ENCODE measurements at regions not wholly inside any gene's neighbourhood (a gene's known extent, or its start where the extent isn't known, plus 50 kb on each side); places are given as distances from the start of the nearest gene placed in this dataset.

DNA sequence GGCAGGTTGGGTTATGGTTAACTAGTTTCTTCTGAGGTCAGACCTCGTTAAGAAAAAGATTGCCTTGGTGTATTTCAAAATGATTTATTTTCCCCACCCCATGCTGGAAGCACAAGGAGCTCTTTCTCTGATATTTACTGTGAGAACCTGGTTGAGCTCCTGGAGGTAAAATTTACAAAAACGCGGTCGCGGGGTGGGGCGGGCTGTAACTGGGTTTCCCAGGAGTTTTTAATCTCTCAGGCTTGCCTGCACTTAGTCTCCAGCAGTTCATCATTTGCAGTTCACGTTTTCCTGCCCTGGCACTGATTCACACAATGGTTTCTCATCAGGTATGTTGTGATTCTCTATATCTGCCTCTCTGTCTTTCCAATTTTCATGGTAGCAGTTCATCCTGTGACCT, 67.9 kb upstream of the PDE3A start:
- no peak for DNase-seq
- H2BK20ac ChIP-seq (ENCODE audit: low read depth, low read length): no peak overlapping the region
- WGBS, 2 experiments (ENCODE audit: extremely low coverage in 2 of 2, insufficient read length in 1 of 2): 83% methylated on average over 5 of the region's 7 CpGs; no CpG with 5 or more reads in 1 of the 2 experiments
- no peak for TF ChIP-seq RAD21 (IDR thresholded peaks at IDR 0.05; ENCODE audit: low read length)
- no peak for TF ChIP-seq RCOR1 (IDR thresholded peaks at IDR 0.05; ENCODE audit: insufficient replicate concordance, low read length)
- no peak for TF ChIP-seq BHLHE40 (IDR thresholded peaks at IDR 0.05; ENCODE audit: low read depth, low read length)
- no peak for TF ChIP-seq NFE2L2 (IDR thresholded peaks at IDR 0.05; ENCODE audit: low read depth, low read length)
- TF ChIP-seq FOS (IDR thresholded peaks at IDR 0.05; ENCODE audit: low read depth, low read length): no peak
- no peak for TF ChIP-seq POLR2A (IDR thresholded peaks at IDR 0.05; ENCODE audit: low read depth, low read length)
- TF ChIP-seq CHD1 (IDR thresholded peaks at IDR 0.05; ENCODE audit: low read depth, low read length): no peak
- no peak for TF ChIP-seq MAFK (IDR thresholded peaks at IDR 0.05; ENCODE audit: low read depth, low read length)
- no peak for TF ChIP-seq USF2 (IDR thresholded peaks at IDR 0.05; ENCODE audit: low read depth, low read length)
- TF ChIP-seq CEBPB (IDR thresholded peaks at IDR 0.05; ENCODE audit: low read depth, low read length): no peak
- TF ChIP-seq SMC3 (IDR thresholded peaks at IDR 0.05; ENCODE audit: low read depth, low read length): no peak
- TF ChIP-seq RFX5 (IDR thresholded peaks at IDR 0.05; ENCODE audit: low read depth, low read length): no peak
- TF ChIP-seq, protein P1, sequence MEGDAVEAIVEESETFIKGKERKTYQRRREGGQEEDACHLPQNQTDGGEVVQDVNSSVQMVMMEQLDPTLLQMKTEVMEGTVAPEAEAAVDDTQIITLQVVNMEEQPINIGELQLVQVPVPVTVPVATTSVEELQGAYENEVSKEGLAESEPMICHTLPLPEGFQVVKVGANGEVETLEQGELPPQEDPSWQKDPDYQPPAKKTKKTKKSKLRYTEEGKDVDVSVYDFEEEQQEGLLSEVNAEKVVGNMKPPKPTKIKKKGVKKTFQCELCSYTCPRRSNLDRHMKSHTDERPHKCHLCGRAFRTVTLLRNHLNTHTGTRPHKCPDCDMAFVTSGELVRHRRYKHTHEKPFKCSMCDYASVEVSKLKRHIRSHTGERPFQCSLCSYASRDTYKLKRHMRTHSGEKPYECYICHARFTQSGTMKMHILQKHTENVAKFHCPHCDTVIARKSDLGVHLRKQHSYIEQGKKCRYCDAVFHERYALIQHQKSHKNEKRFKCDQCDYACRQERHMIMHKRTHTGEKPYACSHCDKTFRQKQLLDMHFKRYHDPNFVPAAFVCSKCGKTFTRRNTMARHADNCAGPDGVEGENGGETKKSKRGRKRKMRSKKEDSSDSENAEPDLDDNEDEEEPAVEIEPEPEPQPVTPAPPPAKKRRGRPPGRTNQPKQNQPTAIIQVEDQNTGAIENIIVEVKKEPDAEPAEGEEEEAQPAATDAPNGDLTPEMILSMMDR (conservative IDR thresholded peaks at IDR 0.05; ENCODE audit: low read depth, low read length): no peak
- TF ChIP-seq MAZ (IDR thresholded peaks at IDR 0.05; ENCODE audit: borderline replicate concordance, low read depth, low read length): no peak
- no peak overlapping the region for H3K4me2 ChIP-seq (ENCODE audit: low read depth, low read length)
- no peak overlapping the region for H3K56ac ChIP-seq (ENCODE audit: extremely low read depth, insufficient read depth, low read length)
- H3K4me1 ChIP-seq (ENCODE audit: control insufficient read depth, insufficient read depth, low read length): no peaks in the 10 kb centered on the region
- POLR2A ChIA-PET (ENCODE audit: unreplicated experiment): no interaction called here
- H3K4ac ChIP-seq (ENCODE audit: low read depth, low read length): no peak overlapping the region
- H4K8ac ChIP-seq (ENCODE audit: low read depth in 2 of 2, low read length in 2 of 2): no peak overlapping the region
- H4K5ac ChIP-seq (ENCODE audit: low read depth, low read length): no peak overlapping the region
- no peak overlapping the region for H3K9ac ChIP-seq (ENCODE audit: low read depth, low read length)
- H3K36me3 ChIP-seq (ENCODE audit: control insufficient read depth, insufficient read depth, low read length): no peaks in the 10 kb centered on the region
- H2BK15ac ChIP-seq (ENCODE audit: low read depth, low read length): no peak overlapping the region
- BruUV-seq (replicated peaks): no TSS peak
- H3K27me3 ChIP-seq (ENCODE audit: control insufficient read depth, insufficient read depth, low read length): peaks cover 2% of the 10 kb centered on the region; the same call in 1 of the 2 replicates
- no peak overlapping the region for H2AK9ac ChIP-seq (replicated peaks; ENCODE audit: low read depth, low read length, poor library complexity)
- peaks cover 2% of the 10 kb centered on the region for H3K9me3 ChIP-seq (ENCODE audit: control insufficient read depth, insufficient read depth, low read length)
- no peak overlapping the region for H2AFZ ChIP-seq (replicated peaks; ENCODE audit: low read length, poor library complexity)
- H3K79me1 ChIP-seq (ENCODE audit: low read depth in 1 of 2, low read length in 2 of 2): no peaks in the 10 kb centered on the region
- dilution Hi-C loops (cut with HindIII; ENCODE audit: low sequenced_read_pairs, unreplicated experiment) (no loop called here), in situ Hi-C loops (cut with MboI; ENCODE audit: low sequenced_read_pairs) (no loop called here), intact Hi-C loops (cut with micrococcal nuclease) (no loop called here)
- H3K18ac ChIP-seq (ENCODE audit: low read depth, low read length): no peak overlapping the region
- no peak overlapping the region for H3K4me3 ChIP-seq (ENCODE audit: insufficient read depth, low read depth, low read length)
- H3K9me1 ChIP-seq (ENCODE audit: insufficient read depth, low read length): no peaks in the 10 kb centered on the region
- no peak overlapping the region for H4K91ac ChIP-seq (ENCODE audit: insufficient read depth, low read depth, low read length)
- H3K23ac ChIP-seq (ENCODE audit: low read depth, low read length): no peak overlapping the region
- no peak overlapping the region for H2BK120ac ChIP-seq (ENCODE audit: low read depth, low read length)
- no peak overlapping the region for H3K27ac ChIP-seq (ENCODE audit: insufficient read depth, low read length)
- H2AK5ac ChIP-seq (ENCODE audit: low read depth, low read length): no peak overlapping the region
- no peak overlapping the region for H3K14ac ChIP-seq (replicated peaks; ENCODE audit: low read depth, low read length)
- no peak overlapping the region for H2BK5ac ChIP-seq (ENCODE audit: low read depth, low read length, poor library complexity, severe bottlenecking)
- H4K20me1 ChIP-seq (ENCODE audit: insufficient read depth, low read length): no peaks in the 10 kb centered on the region
- no peak for ATAC-seq (ENCODE audit: low read depth)
- CTCF ChIA-PET: no interaction called here
